Fibroblast of lung (primary cell): ENCODE measurements at regions not wholly inside any gene's neighbourhood (a gene's known extent, or its start where the extent isn't known, plus 50 kb on each side); places are given as distances from the start of the nearest gene placed in this dataset.

Experiments
- DNase-seq, 2 donors: peaks; one replicate each; pipeline versions ENCODE4 v3.0.0 to v3.0.0-alpha.2; 2010; ENCODE audit warnings: low read depth in 2 of 2
- H2AFZ ChIP-seq: 2 replicates; pipeline ENCODE4 v1.5.1; 2012; ENCODE audit warnings: low read length, control low read depth, inconsistent platforms
- H3K27ac ChIP-seq: 2 replicates; pipeline ENCODE4 v1.5.1; 2011; ENCODE audit warnings: low read length, control low read depth; ENCODE audit not compliant: insufficient read depth
- H3K27me3 ChIP-seq: 2 replicates; pipeline ENCODE4 v1.5.1; 2011; ENCODE audit warnings: mild to moderate bottlenecking, low read length; ENCODE audit not compliant: control insufficient read depth, insufficient read depth
- H3K36me3 ChIP-seq: 2 replicates; pipeline ENCODE4 v1.5.1; 2011; ENCODE audit warnings: low read length; ENCODE audit not compliant: control insufficient read depth, insufficient read depth
- H3K4me1 ChIP-seq: 2 replicates; pipeline ENCODE4 v1.5.1; 2011; ENCODE audit warnings: low read length; ENCODE audit not compliant: control insufficient read depth, insufficient read depth; ENCODE audit errors: extremely low read depth
- H3K4me2 ChIP-seq: 2 replicates; pipeline ENCODE4 v1.5.1; 2011; ENCODE audit warnings: low read length, control low read depth; ENCODE audit not compliant: insufficient read depth; ENCODE audit errors: extremely low read depth
- H3K4me3 ChIP-seq, 4 experiments: fragments of 200-600 bp in 1 of 4; sonication (generic) in 1 of 4; replicated peaks in 1 of 4; 2 replicates each; pipeline ENCODE4 v1.5.1; 2011 to 2016; ENCODE audit warnings: low read length in 4 of 4, low read depth in 3 of 4, mild to moderate bottlenecking in 3 of 4, control low read depth in 2 of 4, inconsistent platforms in 1 of 4, mixed read lengths in 1 of 4; ENCODE audit not compliant: insufficient read depth in 1 of 4; ENCODE audit errors: control extremely low read depth in 1 of 4
- H3K79me2 ChIP-seq: 2 replicates; pipeline ENCODE4 v1.5.1; 2012; ENCODE audit warnings: mild to moderate bottlenecking, low read length, inconsistent platforms; ENCODE audit not compliant: control insufficient read depth, insufficient read depth
- H3K9ac ChIP-seq: 2 replicates; pipeline ENCODE4 v1.5.1; 2011; ENCODE audit warnings: mild to moderate bottlenecking, low read length, control low read depth; ENCODE audit not compliant: insufficient read depth
- H3K9me3 ChIP-seq: 2 replicates; pipeline ENCODE4 v1.5.1; 2012; ENCODE audit warnings: low read depth, low read length; ENCODE audit not compliant: control insufficient read depth, insufficient read depth
- H4K20me1 ChIP-seq: 2 replicates; pipeline ENCODE4 v1.5.1; 2011; ENCODE audit warnings: low read length; ENCODE audit not compliant: control insufficient read depth, insufficient read depth; ENCODE audit errors: extremely low read depth
- EZH2 ChIP-seq: IDR thresholded peaks from 2 replicates; pipeline ENCODE4 v1.5.1; 2012; ENCODE audit warnings: low read length, control low read depth, mild to moderate bottlenecking; ENCODE audit errors: missing control alignments
- TF ChIP-seq, protein P1 (sequence below), 2 donors: IDR thresholded peaks in 1 of 2; conservative IDR thresholded peaks in 1 of 2; 1 replicate in 1 of 2; 2 replicates in 1 of 2; pipeline ENCODE4 v1.5.1; 2011 to 2012; ENCODE audit warnings: low read length in 2 of 2, control low read depth in 1 of 2, inconsistent platforms in 1 of 2, low read depth in 1 of 2, mild to moderate bottlenecking in 1 of 2

DNA sequence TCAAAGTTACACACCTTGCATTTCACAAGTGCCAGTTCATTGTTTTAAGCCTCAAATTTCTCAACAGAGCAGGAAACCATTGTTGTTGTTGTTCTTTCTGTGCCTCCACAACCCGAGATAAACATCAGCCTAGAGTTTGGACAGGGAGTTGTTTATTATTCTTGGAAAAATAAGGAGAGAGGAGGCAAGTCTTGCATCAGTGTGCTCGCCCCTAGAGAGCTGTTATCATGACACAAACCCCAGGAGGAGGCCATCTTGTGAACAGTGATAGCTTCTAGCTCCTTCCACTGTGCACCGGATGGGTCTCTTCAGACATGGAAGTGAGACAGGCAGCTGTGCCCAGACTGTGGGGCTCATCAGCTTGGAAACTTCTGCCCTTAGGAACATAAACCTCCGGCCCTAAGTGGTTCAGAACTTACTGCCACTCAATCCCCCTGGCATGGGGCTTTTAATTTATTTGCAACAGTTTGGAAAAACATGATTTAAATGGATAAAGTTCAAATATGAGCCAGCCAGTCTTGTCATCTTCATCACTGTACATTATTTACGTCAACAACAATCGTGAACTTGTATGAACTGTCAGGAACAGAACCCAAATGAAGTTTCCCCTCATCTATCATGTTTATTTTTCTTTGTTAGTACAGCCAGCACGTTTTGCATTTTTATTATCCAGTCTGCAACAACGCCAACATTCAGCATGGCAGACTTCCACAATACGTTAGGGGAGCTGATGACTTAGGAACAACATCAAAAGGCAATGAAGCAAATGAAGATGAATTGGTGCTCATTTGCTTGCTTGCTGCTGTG is 181.7 kb upstream of the S1PR3 start:
- Histone ChIP-seq H3K4me2 (no peak overlapping the region), H3K4me3 (no peak overlapping the region), H3K9ac (no peak overlapping the region), H3K27ac (no peak overlapping the region), H3K36me3 (no peaks in the 10 kb centered on the region), H4K20me1 (no peaks in the 10 kb centered on the region), H3K27me3 (no peaks in the 10 kb centered on the region), H3K79me2 (no peaks in the 10 kb centered on the region), H2AFZ (no peak overlapping the region), H3K9me3 (no peaks in the 10 kb centered on the region), H3K4me1 (peaks cover 5% of the 10 kb centered on the region)
- TF ChIP-seq EZH2, result no peak
- TF ChIP-seq, protein P1, sequence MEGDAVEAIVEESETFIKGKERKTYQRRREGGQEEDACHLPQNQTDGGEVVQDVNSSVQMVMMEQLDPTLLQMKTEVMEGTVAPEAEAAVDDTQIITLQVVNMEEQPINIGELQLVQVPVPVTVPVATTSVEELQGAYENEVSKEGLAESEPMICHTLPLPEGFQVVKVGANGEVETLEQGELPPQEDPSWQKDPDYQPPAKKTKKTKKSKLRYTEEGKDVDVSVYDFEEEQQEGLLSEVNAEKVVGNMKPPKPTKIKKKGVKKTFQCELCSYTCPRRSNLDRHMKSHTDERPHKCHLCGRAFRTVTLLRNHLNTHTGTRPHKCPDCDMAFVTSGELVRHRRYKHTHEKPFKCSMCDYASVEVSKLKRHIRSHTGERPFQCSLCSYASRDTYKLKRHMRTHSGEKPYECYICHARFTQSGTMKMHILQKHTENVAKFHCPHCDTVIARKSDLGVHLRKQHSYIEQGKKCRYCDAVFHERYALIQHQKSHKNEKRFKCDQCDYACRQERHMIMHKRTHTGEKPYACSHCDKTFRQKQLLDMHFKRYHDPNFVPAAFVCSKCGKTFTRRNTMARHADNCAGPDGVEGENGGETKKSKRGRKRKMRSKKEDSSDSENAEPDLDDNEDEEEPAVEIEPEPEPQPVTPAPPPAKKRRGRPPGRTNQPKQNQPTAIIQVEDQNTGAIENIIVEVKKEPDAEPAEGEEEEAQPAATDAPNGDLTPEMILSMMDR (conservative IDR thresholded peaks at IDR 0.05 in 1 of 2, IDR thresholded peaks at IDR 0.05 in 1 of 2; ENCODE audit: low read depth in 1 of 2, low read length in 2 of 2), result no peak
- peak in 1 of 2 donors; percentile 86 for DNase-seq

DNA sequence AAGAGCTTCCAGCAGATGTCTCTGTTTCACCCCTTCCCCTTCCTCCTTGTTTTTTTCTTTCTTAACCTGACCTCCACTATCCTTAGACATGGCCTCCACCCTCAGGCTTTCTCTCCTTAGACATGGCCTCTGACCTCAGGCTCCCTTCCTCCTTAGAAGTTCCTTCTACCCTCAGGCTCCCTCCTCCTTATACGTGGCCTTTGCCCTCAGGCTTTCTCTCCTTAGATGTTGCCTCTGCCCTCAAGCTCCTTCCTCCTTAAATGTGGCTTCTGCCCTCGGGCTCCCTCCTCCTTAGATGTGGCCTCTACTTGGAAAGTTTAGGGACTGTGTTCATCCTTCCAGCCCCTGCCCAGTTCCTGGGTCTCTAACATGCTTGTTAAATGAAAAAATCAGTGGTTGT is 180.4 kb upstream of the S1PR3 start:
- H3K9ac ChIP-seq, result no peak overlapping the region
- no peaks in the 10 kb centered on the region for H4K20me1 ChIP-seq
- no peak overlapping the region for H3K4me2 ChIP-seq
- no peak overlapping the region for H3K4me3 ChIP-seq
- peaks cover 6% of the 10 kb centered on the region for H3K4me1 ChIP-seq
- H3K9me3 ChIP-seq, result no peaks in the 10 kb centered on the region
- H3K27ac ChIP-seq, result no peak overlapping the region
- no peak for TF ChIP-seq EZH2
- TF ChIP-seq, protein P1 (conservative IDR thresholded peaks at IDR 0.05 in 1 of 2, IDR thresholded peaks at IDR 0.05 in 1 of 2; ENCODE audit: low read depth in 1 of 2, low read length in 2 of 2), result no peak
- no peaks in the 10 kb centered on the region for H3K27me3 ChIP-seq
- H3K79me2 ChIP-seq, result no peaks in the 10 kb centered on the region
- H2AFZ ChIP-seq, result no peak overlapping the region
- DNase-seq, result no peak
- no peaks in the 10 kb centered on the region for H3K36me3 ChIP-seq

DNA sequence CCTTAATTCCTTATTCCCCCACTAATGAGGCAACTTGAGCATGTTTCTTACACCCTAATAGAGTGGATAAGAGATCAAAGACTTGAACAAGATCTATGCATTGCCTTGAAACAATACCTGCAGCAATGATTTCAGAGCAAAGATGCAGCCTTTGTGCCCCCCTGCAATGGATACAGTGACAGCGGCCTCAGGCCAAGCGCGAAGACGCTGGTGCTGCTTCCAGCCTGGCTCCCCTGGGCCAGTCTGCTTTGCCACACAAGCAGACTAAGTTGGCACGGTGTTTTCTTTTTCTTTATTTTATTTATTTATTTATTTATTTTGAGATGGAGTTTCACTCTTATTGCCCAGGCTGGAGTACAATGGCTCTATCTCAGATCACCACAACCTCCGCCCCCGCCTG is 179.8 kb upstream of the S1PR3 start:
- Histone ChIP-seq H4K20me1 (no peaks in the 10 kb centered on the region), H3K79me2 (no peaks in the 10 kb centered on the region), H3K4me2 (no peak overlapping the region), H3K27me3 (no peaks in the 10 kb centered on the region), H3K4me1 (peaks cover 6% of the 10 kb centered on the region), H3K9me3 (no peaks in the 10 kb centered on the region), H3K27ac (no peak overlapping the region), H3K36me3 (no peaks in the 10 kb centered on the region), H3K9ac (no peak overlapping the region), H3K4me3 (no peak overlapping the region), H2AFZ (no peak overlapping the region)
- no peak for DNase-seq
- no peak for TF ChIP-seq EZH2
- TF ChIP-seq, protein P1 (conservative IDR thresholded peaks at IDR 0.05 in 1 of 2, IDR thresholded peaks at IDR 0.05 in 1 of 2; ENCODE audit: low read depth in 1 of 2, low read length in 2 of 2), result no peak
